HG02798 (cell line): ENCODE measurements at regions not wholly inside any gene's neighbourhood (a gene's known extent, or its start where the extent isn't known, plus 50 kb on each side); places are given as distances from the start of the nearest gene placed in this dataset.
"Not testable (repeated sequence)": the region's sequence is repeated elsewhere in the genome, so short reads cannot be mapped to it uniquely, and the experiment has no call there.

ENCODE experiments used
- ATAC-seq: cut with Tn5 transposase; IDR thresholded peaks from one replicate; pipeline ENCODE4 v1.9.1; 2021; ENCODE audit warnings: mild to moderate bottlenecking; ENCODE audit not compliant: unreplicated experiment, poor library complexity

DNA sequence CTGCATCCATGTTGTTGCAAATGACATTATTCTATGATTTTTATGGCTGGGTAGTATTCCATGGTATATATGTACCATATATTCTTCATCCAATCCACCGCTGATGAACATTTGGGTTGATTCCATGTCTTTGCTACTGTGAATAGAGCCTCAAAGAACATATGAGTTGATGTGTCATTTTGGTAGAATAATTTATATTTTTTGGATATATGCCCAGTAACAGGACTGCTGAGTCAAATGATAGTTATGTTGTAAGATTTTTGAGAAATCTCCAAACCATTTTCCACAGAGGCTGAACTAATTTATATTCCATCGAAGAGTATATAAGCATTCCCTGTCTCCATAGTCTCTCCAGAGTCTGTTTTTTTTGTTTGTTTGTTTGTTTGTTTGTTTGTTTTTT, 1373.5 kb downstream of the GRIK2 start:
- no peak for ATAC-seq

DNA sequence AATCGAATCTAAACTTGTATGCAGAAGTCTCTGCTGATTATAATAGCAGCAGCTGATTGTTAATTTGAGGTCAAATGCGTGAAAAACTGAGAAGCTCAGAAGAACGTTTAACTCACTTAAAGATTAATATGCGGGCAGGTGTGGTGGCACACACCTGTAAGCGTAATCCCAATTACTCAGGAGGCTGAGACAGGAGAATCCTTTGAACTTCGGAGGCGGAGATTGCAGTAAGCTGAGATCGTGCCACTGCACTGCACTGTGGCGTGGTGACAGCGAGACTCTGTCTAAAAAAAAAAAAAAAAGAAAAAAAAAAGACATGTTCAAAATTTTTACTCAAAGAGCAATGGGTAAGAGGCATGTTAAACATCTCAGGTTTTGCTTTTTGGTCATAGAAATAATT, 1370.8 kb downstream of the GRIK2 start:
- no peak for ATAC-seq

DNA sequence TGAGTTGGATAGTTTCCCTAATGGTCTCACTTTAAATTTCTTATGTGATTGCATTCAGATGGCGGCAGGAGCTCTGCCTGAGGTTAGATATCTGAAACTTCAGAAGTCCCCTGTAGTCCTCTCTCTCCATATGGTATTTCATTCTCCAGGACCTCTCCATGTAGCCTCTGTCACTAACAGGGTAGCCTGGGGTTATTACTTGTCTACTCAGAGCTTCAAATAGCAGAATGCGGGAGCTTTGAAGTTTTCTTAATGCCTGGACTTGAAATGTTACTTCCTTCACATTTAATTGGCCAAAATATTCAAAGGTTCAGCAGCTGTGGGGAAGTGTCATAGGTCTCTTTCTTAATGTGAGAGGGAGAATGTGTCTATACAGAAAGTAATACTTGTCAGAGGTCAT, 1370.4 kb downstream of the GRIK2 start:
- no peak for ATAC-seq

DNA sequence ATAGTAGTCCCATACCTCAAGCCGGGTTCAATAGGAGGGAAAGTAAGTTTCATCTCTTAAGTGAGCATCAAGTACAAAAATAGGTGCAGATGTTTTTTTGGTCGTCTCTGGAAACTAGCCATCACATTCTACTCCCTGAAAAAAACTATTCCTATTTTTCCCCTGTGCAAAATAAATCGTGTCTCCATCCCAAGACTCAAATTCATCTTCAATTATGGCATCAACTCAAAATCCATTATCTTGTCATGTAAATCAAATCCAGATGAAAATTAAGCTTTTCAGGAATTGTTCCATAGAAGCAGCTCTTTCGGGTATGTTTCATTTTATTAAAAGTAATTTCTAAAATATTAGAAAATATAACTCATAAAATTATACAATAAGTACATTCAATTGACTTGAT, 1368.4 kb downstream of the GRIK2 start:
- no peak for ATAC-seq

DNA sequence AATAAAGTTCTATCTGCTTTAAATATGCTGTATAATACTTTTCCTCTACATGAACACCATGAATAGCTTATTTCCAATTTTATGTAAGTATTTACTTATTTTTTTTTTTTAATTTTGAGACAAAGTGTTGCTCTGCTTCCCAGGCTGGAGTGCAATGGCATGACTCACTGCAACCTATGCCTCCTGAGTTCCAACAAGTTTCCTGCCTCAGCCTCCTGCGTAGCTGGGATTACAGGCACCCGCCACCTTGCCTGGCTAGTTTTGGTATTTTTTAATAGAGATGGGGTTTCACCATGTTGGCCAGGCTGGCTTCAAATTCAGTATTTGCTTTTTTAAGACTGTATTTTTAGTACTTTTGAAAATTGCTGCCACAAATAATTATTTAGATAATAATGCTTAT, 1365.9 kb downstream of the GRIK2 start:
- no peak for ATAC-seq

DNA sequence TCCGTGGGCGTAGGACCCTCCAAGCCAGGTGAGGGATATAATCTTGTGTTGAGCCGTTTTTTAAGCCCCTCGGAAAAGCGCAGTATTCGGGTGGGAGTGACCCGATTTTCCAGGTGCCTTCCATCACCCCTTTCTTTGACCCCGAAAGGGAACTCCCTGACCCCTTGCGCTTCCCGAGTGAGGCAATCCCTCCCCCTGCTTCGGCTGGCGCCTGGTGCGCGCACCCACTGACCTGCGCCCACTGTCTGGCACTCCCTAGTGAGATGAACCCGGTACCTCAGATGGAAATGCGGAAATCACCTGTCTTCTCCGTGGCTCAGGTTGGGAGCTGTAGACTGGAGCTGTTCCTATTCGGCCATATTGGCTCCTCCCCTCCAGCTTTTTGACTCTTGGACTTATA, 1365.0 kb downstream of the GRIK2 start:
- not testable (repeated sequence) for ATAC-seq

DNA sequence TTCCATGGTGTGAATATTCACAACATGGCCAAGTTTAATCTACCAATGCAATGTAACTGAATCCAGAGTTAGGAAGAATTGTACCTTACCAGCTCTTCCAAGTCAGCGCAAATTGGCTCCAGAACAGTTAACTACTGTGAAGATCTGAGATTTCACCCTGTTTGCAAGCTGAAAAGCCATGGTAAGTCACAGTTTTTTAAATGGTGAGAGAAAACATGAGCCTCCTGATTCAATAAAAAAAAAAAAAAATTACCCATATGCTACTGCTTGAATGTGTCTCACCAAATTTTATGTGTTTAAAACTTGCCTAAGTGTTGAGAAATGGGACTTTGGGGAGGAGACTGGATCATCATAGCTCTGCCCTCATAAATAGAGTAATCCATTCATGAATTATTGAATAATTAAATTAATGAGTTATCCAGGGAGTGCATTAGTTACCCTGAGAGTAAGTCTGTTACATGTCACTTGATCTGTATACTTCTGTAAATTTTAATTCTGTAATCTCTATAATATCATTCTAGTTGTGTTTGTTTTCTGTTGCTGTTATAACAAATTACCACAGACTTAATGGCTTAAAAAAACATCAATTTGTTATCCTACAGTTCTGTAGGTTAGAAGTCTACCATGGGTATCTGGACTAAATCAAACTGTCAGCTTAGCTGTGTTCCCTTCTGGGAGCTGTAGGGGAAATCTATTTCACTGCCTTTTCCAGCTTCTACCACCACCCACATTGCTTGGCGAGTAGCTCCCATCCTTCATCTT, 1355.9 kb downstream of the GRIK2 start:
- ATAC-seq, result no peak

DNA sequence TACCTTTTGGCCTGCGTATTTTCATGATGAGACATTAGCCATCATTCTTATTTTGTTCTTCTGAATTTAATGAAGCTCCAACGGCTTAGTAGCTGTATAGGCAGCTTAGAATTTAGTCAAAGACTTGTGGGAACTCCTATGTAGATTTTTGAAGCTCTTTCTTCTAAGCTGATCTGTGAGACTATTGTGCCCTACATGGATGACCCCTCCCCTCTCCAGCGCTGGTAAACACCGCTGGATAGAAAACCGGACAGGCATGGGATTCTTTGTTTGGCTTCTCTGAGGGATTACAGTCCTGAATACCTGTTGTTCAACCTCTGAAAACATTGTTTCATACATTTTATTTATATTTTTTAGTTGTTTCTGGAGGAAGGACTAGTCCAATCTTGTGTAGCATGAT, 1353.4 kb downstream of the GRIK2 start:
- ATAC-seq, result no peak

DNA sequence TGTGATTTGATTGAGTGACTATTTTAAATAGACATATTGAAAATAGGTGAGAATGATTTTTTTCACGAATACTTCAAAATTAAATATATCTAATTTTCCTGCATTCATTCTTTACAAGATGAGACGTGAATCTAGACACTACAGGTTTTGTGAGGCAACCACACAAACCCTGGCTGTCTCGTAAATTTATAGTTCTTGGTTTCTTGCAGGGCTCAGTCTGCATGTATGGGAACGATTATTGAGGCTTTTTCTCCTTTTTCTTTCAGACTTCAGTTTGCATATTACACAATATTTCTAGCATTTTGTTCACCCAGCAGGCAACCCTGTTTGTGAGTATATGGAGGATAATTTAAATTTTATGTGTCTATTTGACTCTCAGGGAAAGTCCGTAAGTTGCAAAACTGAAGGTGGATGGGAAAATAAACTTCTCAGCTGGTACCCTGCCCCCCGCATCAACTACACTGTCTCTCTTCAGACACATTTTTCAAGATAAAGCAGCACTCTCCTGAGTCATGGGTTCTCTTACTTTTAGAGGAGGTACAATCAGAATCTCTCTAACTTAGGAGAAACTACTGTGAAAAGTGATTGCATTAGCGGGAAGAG, 1349.3 kb downstream of the GRIK2 start:
- ATAC-seq, result no peak

DNA sequence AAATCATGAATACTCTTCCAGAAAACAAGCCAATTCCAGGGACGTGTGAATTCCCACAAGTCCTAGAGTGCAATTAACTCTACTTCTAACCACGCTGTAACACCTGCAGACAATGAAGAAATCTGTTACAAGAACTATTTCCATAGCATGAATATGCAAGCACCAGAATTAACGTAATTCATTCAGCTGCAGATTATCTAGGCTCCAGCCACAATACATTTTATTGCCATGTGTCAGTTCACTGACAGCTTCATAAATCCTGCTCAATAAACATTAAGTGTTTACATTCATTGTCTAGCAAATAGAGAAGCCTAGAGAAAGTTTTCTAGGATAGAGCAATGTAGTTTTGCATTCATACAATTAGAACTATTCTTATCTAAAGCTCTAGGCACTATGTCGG, 1348.5 kb downstream of the GRIK2 start:
- ATAC-seq, result no peak

DNA sequence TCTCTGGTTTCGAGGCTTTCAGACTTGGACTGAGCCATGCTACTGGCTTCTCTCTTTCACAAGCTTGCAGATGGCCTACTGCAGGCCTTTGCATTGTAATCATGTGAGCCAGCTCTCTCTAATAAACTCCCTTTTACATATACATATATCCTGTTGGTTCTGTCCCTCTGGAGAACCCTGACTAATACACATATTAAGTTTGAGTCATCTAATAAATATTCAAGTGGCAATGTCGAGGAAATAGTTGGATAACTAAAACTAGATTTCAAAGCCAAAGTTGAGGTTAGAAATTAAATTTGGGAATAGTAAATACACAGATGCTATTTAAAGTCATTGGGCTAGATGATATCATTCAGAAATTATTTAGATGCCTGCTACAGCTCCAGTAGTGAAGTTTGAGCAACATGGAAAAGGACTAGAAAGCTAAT, 1343.4 kb downstream of the GRIK2 start:
- no peak for ATAC-seq

DNA sequence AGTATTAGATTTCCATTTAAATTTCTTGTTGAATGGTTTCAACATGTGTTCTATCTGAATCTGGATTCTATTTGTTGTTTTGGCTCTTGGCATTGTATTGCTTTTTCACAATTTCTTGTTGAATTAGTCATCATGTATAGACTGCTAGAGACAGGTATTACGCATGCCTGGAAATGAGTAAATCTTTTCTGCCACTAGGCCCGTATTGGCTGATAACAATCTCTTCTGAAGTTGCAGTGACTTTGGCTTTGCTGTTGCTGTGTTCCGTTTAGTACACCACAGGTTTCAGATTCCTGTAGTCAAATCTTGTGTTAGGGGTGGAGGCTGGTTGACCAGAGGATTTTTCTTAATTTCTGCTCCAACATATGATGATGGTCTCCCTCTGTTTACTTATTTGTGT, 1339.4 kb downstream of the GRIK2 start:
- ATAC-seq, result no peak

DNA sequence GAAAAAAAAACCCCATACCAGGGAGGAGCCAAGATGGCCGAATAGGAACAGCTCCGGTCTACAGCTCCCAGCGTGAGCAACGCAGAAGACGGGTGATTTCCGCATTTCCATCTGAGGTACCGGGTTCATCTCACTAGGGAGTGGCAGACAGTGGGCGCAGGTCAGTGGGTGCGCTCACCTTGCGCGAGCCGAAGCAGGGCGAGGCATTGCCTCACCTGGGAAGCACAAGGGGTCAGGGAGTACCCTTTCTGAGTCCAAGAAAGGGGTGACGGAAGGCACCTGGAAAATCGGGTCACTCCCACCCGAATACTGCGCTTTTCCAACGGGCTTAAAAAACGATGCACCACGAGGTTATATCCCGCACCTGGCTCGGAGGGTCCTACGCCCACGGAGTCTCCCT, 1328.6 kb downstream of the GRIK2 start:
- ATAC-seq, result not testable (repeated sequence)

DNA sequence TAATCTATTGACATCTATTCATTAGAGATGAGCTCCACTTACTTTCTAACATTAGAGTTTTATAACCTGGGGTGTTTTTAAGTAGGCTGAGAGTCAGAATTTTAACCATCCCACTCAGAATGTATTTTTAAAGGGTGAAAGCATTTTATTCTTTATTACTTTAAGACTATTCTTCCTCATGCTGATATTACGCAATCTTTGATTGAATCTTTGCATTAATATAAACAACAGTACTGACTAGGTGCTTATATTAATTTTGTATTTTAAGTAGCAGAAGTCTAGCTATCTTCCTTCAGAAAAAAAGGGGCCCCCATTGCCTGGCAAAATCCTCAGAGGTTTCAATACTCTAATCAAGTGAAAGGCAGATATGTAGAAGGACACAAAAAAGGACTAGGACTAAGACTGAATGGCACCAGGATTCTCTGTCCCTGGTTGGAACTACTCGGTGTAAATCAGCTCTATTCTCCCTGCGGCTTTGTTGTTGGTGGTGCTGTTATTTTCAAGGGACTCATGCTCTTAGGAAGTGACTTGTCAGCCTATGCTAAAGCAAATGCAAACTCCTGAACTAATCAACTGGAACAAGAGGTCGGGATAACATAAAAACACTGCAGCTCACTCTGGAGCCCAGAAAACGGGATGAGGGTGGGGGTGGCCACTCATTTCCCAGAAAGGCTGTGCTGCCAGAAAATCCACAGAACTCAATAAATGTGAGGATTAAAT, 1324.4 kb downstream of the GRIK2 start:
- no peak for ATAC-seq

DNA sequence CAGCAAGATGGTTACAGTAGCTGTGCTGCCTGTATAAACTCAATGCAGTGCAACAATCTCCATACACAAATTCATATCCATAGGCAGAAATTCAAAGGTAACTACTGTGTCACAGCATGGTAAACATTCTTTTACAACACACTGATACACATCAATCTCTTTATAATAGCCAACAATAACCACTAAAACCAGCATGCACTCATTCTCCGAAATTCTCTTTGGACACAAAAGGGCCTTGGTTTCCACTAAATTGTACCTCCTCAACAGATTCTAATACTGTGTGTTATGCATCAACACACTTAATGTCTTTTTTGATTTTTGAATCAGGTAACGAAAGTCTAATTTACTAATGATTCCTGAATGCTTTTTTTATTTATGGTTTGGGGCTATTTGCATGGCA, 1323.7 kb downstream of the GRIK2 start:
- ATAC-seq, result no peak

DNA sequence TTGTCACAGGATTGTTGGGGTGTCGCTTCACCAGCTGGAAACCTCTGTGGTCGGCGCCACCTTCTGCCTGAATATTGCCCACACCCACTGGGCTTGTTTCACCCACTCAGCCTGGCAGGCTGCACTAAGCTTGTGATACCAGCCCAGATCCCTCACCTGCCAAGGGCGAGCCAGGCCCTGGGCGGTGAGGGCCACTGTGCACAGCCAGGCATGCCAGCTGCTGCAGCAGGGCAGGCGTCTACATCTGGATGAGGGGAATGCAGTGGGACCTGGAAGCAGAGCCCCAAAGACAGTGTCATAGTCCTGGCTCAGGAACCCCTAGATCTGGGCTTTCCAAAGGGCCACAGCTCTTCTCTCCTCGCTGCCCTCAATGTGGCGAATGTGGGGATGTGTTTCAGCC, 1307.5 kb downstream of the GRIK2 start:
- ATAC-seq, result no peak

DNA sequence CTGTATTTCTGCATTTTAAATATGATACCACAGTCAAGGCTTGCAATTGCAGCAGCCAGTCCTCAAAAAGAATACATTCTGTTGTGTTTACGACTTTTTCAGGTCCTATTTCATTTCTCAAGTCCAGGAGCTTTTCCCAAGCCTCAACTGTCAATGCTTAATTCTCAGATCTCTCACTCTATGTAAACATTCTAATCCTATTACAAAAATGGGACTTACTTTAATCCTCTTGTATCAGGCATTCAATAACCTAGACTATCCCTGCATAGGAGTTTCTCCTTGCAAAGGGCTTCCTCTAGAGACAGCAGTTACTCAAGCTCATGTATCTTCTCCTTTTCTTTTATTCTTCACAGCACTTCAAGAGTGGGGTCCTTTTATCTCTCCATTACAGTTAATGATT, 1293.0 kb downstream of the GRIK2 start:
- ATAC-seq, result no peak

DNA sequence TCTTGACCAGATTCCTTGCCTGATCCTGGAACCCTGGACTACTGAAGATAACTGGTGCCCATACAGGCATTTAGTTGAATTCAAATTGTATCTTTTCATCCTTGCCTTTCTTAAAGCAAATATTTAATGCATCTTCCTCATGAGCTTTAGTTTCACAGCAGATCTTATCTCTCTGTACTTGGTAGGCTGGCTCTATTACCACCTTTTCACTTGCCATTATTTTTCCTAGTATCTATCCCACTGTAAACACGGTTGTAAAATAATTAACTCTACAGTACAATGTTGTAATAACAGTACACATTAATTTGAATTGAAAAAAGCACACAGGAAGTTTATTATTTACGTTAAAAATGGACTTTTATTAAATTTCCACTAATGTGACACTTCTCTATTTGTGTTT, 1286.9 kb downstream of the GRIK2 start:
- ATAC-seq, result no peak

DNA sequence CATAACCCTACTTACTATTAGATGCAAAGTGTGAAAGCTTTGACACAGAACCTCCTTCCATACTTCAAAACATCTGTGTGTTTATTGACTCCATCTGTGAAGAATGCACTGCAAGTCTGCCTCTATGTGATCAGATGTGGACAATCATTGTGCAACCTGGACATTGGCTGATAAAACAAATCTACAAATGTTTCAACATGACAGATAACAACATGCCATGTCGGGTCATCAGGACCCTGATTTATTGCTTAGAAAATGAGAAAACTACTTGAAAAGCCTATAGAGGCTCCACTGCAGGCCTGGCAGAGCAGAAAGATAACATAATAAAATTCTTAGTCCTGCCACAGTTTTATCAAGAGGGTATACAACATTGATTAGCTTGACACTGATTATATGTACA, 1286.4 kb downstream of the GRIK2 start:
- ATAC-seq, result no peak

DNA sequence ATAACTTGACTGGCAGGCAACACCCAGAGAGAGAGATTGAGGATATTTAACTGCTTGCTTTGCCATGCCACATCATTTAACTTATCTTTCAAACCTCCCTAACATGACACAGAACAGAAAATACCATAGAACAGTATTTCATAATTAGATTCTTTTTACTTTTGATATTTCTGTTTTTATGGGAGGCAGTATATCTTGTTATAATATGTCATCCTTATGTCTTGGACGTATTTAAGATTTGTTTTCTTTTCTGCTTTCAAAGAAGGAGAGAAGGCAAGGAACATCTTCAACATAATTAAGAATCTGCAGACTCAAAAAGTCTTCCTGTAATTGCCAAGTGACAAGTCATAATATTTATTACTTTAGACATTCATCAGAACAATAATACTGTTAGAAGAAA, 1283.7 kb downstream of the GRIK2 start:
- ATAC-seq, result no peak

DNA sequence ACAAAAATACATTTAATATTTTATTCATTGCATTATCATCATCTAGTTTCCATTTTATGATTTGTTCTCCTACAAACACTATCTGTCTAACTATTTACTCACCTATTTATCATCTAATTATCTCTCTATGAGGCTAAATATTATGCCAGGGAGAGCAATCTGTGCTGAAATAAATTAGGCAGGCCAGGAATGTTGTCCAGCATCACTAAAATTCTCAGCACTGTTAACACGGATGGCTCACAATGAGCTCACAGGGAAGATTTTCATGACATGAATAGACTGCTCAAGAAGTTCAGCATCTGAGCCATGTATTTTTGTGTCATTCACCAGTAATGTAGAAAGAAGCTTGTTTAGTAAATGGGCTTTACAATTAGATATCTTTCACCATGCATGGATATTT, 1277.2 kb downstream of the GRIK2 start:
- no peak for ATAC-seq

DNA sequence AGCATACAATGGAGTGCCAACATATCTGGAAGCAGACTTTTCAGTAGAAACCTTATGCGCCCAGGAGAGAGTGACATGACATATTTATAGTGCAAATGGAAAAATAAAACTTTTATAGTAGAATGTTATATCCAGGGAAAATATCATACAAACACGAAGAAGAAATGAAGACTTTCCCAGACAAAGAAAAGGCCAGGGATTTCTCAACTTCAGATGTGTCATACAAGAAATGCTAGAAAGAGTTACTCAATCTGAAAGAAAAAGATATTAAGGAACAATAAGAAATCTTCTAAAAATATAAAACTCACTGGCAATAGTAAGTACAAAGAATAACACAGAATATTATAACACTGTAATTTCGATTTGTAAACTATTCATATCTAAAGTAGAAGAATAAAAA, 1269.3 kb downstream of the GRIK2 start:
- no peak for ATAC-seq
